GM23338 (cell line): ENCODE measurements at regions not wholly inside any gene's neighbourhood (a gene's known extent, or its start where the extent isn't known, plus 50 kb on each side); places are given as distances from the start of the nearest gene placed in this dataset.

Source experiments
- ATAC-seq: fragments of 200-7000 bp; cut with Tn5 transposase; 3 replicates; pipeline ENCODE4 v1.9.1; 2020
- DNase-seq: peaks from one replicate; pipeline ENCODE4 v3.0.0-alpha.2; 2015; ENCODE audit warnings: low spot score
- H2AFZ ChIP-seq: fragments of 200-600 bp; sonication (generic); 2 replicates; pipeline ENCODE4 v1.8.0; 2016; ENCODE audit warnings: antibody characterized with exemption, mild to moderate bottlenecking, moderate library complexity
- H3F3A ChIP-seq: fragments of 200-600 bp; sonication (generic); replicated peaks from 2 replicates; pipeline ENCODE4 v1.8.0; 2017; ENCODE audit warnings: antibody characterized with exemption, mixed run types, low read depth
- H3K27ac ChIP-seq: fragments of 200-600 bp; sonication (generic); 2 replicates; pipeline ENCODE4 v1.6.1; 2016; ENCODE audit warnings: low read depth
- H3K27me3 ChIP-seq: fragments of 200-600 bp; sonication (generic); 2 replicates; pipeline ENCODE4 v1.8.0; 2016; ENCODE audit warnings: mild to moderate bottlenecking, mixed run types, moderate library complexity; ENCODE audit not compliant: insufficient read depth
- H3K36me3 ChIP-seq: fragments of 200-600 bp; sonication (generic); 2 replicates; pipeline ENCODE4 v1.8.0; 2016; ENCODE audit warnings: mild to moderate bottlenecking; ENCODE audit not compliant: insufficient read depth
- H3K4me1 ChIP-seq: fragments of 200-600 bp; sonication (generic); 2 replicates; pipeline ENCODE4 v1.8.0; 2016; ENCODE audit warnings: mild to moderate bottlenecking, moderate library complexity; ENCODE audit not compliant: insufficient read depth
- H3K4me2 ChIP-seq: fragments of 200-600 bp; sonication (generic); 2 replicates; pipeline ENCODE4 v1.7.1; 2017; ENCODE audit warnings: mixed run types
- H3K4me3 ChIP-seq: fragments of 200-600 bp; sonication (generic); 2 replicates; pipeline ENCODE4 v1.6.1; 2016; ENCODE audit warnings: mixed run types
- H3K79me2 ChIP-seq: fragments of 200-600 bp; sonication (generic); replicated peaks from 2 replicates; pipeline ENCODE4 v1.8.0; 2017; ENCODE audit warnings: mild to moderate bottlenecking; ENCODE audit not compliant: insufficient read depth
- H3K9me2 ChIP-seq: fragments of 200-600 bp; sonication (generic); 2 replicates; pipeline ENCODE4 v1.8.0; 2017; ENCODE audit not compliant: insufficient read depth
- H4K20me1 ChIP-seq: fragments of 200-600 bp; sonication (generic); replicated peaks from 2 replicates; pipeline ENCODE4 v1.8.0; 2017; ENCODE audit warnings: mild to moderate bottlenecking; ENCODE audit not compliant: insufficient read depth
- H3K27ac Mint-ChIP-seq: 2 replicates; pipeline ENCODE4 v1.8.0; 2020; ENCODE audit warnings: inconsistent platforms, mild to moderate bottlenecking, moderate library complexity, mixed read lengths
- H3K27me3 Mint-ChIP-seq: 3 replicates; pipeline ENCODE4 v1.8.0; 2022; ENCODE audit warnings: low read depth, mild to moderate bottlenecking, moderate library complexity, mixed read lengths, inconsistent platforms; ENCODE audit not compliant: insufficient read depth, poor library complexity
- H3K36me3 Mint-ChIP-seq: 3 replicates; pipeline ENCODE4 v1.8.0; 2021; ENCODE audit warnings: low read depth, mild to moderate bottlenecking, inconsistent platforms, moderate library complexity, mixed read lengths
- H3K4me1 Mint-ChIP-seq: 3 replicates; pipeline ENCODE4 v1.8.0; 2020; ENCODE audit warnings: mild to moderate bottlenecking, inconsistent platforms, mixed read lengths
- H3K4me3 Mint-ChIP-seq: 3 replicates; pipeline ENCODE4 v1.8.0; 2021; ENCODE audit warnings: moderate library complexity, mild to moderate bottlenecking, inconsistent platforms, mixed read lengths
- H3K9me3 Mint-ChIP-seq: 3 replicates; pipeline ENCODE4 v1.8.0; 2020; ENCODE audit warnings: moderate library complexity, mild to moderate bottlenecking, inconsistent platforms, mixed read lengths
- CREB1 ChIP-seq: fragments of 250-450 bp; sonication (Bioruptor Pico); IDR thresholded peaks from 2 replicates; pipeline ENCODE4 v1.5.0; 2020; ENCODE audit warnings: low read depth, mild to moderate bottlenecking, moderate library complexity
- EZH2 ChIP-seq: fragments of 200-600 bp; sonication (generic); IDR thresholded peaks from one replicate; pipeline ENCODE4 v1.8.0; 2017; ENCODE audit warnings: antibody characterized with exemption, mild to moderate bottlenecking, low read depth; ENCODE audit not compliant: unreplicated experiment
- EZH2phosphoT487 ChIP-seq: fragments of 200-600 bp; sonication (generic); IDR thresholded peaks from one replicate; pipeline ENCODE4 v1.8.1; 2018; ENCODE audit warnings: antibody characterized with exemption; ENCODE audit not compliant: unreplicated experiment
- JUNB ChIP-seq: IDR thresholded peaks from one replicate; pipeline ENCODE4 v1.6.1; 2016; ENCODE audit warnings: antibody characterized with exemption; ENCODE audit not compliant: unreplicated experiment
- NANOG ChIP-seq: IDR thresholded peaks from 2 replicates; pipeline ENCODE4 v1.6.1; 2016; ENCODE audit warnings: antibody characterized with exemption, borderline replicate concordance
- POLR2AphosphoS5 ChIP-seq: IDR thresholded peaks from 2 replicates; pipeline ENCODE4 v1.6.1; 2016; ENCODE audit warnings: antibody characterized with exemption, low read depth
- STAT1 ChIP-seq: IDR thresholded peaks from one replicate; pipeline ENCODE4 v1.6.1; 2016; ENCODE audit warnings: antibody characterized with exemption; ENCODE audit not compliant: unreplicated experiment
- ZNF114 ChIP-seq: fragments of 250-450 bp; sonication (Bioruptor Pico); IDR thresholded peaks from 2 replicates; pipeline ENCODE4 v1.5.0; 2020; ENCODE audit warnings: mild to moderate bottlenecking, moderate library complexity
- ZNF331 ChIP-seq: fragments of 250-450 bp; sonication (Bioruptor Pico); IDR thresholded peaks from 2 replicates; pipeline ENCODE4 v1.5.0; 2020; ENCODE audit warnings: low read depth, mild to moderate bottlenecking, moderate library complexity
- TF ChIP-seq, protein P1 (sequence below): IDR thresholded peaks from one replicate; pipeline ENCODE4 v1.6.1; 2018; ENCODE audit warnings: antibody characterized with exemption; ENCODE audit not compliant: unreplicated experiment
- TF ChIP-seq, protein P2 (sequence below): IDR thresholded peaks from 2 replicates; pipeline ENCODE4 v1.6.1; 2016; ENCODE audit warnings: antibody characterized with exemption
- TF ChIP-seq, protein P3 (sequence below): fragments of 250-450 bp; sonication (Bioruptor Pico); IDR thresholded peaks from 2 replicates; pipeline ENCODE4 v1.5.0; 2020; ENCODE audit warnings: mild to moderate bottlenecking, moderate library complexity
- TF ChIP-seq, protein P4 (sequence below), 2 experiments: fragments of 200-600 bp in 1 of 2; sonication (generic) in 1 of 2; conservative IDR thresholded peaks; 2 replicates each; pipeline versions ENCODE4 v1.5.1 to v1.6.1; 2016 to 2017; ENCODE audit warnings: antibody characterized with exemption in 2 of 2, low read depth in 2 of 2, mild to moderate bottlenecking in 2 of 2, moderate library complexity in 1 of 2

DNA sequence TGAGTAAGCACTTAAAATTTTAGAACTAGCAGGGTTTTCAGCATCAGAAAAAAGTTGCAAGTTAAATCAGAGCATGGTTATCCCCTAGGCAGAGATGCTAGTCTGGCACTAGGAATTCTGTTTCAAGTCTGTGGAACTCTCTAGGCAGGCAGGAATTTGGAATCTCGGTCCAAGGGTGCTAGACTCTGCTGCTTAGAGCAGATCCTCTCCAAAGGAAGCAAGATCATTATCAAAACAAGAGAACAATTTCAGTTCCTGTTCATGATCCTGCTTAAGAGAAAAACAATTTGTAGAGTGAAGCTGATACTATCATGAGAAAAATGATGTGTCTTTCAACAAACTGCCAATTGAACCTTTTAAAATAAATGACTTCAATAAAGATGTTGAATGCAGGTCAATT lies 420.7 kb downstream of the KIF4B start:
- no peak for ATAC-seq
- Histone ChIP-seq H3K9me2 (peaks cover 17% of the 10 kb centered on the region), H2AFZ (no peak overlapping the region), H4K20me1 (no peaks in the 10 kb centered on the region), H3K4me2 (no peak overlapping the region), H3K36me3 (no peaks in the 10 kb centered on the region), H3K79me2 (no peaks in the 10 kb centered on the region), H3K4me3 (no peak overlapping the region), H3K27ac (no peak overlapping the region), H3K4me1 (no peaks in the 10 kb centered on the region), H3F3A (no peaks in the 10 kb centered on the region), H3K27me3 (no peaks in the 10 kb centered on the region)
- Mint-ChIP-seq H3K4me3 (no peak overlapping the region), H3K27ac (no peak overlapping the region), H3K9me3 (peaks cover 9% of the 10 kb centered on the region), H3K36me3 (no peaks in the 10 kb centered on the region), H3K4me1 (no peaks in the 10 kb centered on the region; the same call in 2 of the 3 replicates), H3K27me3 (no peaks in the 10 kb centered on the region)
- TF ChIP-seq CREB1 (CRISPR knock-in tag) (no peak), EZH2 (no peak), JUNB (no peak), STAT1 (no peak), EZH2phosphoT487 (no peak), NANOG (no peak), ZNF331 (CRISPR knock-in tag) (no peak), POLR2AphosphoS5 (no peak), ZNF114 (CRISPR knock-in tag) (no peak)
- TF ChIP-seq, protein P1, sequence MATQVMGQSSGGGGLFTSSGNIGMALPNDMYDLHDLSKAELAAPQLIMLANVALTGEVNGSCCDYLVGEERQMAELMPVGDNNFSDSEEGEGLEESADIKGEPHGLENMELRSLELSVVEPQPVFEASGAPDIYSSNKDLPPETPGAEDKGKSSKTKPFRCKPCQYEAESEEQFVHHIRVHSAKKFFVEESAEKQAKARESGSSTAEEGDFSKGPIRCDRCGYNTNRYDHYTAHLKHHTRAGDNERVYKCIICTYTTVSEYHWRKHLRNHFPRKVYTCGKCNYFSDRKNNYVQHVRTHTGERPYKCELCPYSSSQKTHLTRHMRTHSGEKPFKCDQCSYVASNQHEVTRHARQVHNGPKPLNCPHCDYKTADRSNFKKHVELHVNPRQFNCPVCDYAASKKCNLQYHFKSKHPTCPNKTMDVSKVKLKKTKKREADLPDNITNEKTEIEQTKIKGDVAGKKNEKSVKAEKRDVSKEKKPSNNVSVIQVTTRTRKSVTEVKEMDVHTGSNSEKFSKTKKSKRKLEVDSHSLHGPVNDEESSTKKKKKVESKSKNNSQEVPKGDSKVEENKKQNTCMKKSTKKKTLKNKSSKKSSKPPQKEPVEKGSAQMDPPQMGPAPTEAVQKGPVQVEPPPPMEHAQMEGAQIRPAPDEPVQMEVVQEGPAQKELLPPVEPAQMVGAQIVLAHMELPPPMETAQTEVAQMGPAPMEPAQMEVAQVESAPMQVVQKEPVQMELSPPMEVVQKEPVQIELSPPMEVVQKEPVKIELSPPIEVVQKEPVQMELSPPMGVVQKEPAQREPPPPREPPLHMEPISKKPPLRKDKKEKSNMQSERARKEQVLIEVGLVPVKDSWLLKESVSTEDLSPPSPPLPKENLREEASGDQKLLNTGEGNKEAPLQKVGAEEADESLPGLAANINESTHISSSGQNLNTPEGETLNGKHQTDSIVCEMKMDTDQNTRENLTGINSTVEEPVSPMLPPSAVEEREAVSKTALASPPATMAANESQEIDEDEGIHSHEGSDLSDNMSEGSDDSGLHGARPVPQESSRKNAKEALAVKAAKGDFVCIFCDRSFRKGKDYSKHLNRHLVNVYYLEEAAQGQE: no peak
- TF ChIP-seq, protein P2, sequence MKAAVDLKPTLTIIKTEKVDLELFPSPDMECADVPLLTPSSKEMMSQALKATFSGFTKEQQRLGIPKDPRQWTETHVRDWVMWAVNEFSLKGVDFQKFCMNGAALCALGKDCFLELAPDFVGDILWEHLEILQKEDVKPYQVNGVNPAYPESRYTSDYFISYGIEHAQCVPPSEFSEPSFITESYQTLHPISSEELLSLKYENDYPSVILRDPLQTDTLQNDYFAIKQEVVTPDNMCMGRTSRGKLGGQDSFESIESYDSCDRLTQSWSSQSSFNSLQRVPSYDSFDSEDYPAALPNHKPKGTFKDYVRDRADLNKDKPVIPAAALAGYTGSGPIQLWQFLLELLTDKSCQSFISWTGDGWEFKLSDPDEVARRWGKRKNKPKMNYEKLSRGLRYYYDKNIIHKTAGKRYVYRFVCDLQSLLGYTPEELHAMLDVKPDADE: no peak
- TF ChIP-seq, protein P3, sequence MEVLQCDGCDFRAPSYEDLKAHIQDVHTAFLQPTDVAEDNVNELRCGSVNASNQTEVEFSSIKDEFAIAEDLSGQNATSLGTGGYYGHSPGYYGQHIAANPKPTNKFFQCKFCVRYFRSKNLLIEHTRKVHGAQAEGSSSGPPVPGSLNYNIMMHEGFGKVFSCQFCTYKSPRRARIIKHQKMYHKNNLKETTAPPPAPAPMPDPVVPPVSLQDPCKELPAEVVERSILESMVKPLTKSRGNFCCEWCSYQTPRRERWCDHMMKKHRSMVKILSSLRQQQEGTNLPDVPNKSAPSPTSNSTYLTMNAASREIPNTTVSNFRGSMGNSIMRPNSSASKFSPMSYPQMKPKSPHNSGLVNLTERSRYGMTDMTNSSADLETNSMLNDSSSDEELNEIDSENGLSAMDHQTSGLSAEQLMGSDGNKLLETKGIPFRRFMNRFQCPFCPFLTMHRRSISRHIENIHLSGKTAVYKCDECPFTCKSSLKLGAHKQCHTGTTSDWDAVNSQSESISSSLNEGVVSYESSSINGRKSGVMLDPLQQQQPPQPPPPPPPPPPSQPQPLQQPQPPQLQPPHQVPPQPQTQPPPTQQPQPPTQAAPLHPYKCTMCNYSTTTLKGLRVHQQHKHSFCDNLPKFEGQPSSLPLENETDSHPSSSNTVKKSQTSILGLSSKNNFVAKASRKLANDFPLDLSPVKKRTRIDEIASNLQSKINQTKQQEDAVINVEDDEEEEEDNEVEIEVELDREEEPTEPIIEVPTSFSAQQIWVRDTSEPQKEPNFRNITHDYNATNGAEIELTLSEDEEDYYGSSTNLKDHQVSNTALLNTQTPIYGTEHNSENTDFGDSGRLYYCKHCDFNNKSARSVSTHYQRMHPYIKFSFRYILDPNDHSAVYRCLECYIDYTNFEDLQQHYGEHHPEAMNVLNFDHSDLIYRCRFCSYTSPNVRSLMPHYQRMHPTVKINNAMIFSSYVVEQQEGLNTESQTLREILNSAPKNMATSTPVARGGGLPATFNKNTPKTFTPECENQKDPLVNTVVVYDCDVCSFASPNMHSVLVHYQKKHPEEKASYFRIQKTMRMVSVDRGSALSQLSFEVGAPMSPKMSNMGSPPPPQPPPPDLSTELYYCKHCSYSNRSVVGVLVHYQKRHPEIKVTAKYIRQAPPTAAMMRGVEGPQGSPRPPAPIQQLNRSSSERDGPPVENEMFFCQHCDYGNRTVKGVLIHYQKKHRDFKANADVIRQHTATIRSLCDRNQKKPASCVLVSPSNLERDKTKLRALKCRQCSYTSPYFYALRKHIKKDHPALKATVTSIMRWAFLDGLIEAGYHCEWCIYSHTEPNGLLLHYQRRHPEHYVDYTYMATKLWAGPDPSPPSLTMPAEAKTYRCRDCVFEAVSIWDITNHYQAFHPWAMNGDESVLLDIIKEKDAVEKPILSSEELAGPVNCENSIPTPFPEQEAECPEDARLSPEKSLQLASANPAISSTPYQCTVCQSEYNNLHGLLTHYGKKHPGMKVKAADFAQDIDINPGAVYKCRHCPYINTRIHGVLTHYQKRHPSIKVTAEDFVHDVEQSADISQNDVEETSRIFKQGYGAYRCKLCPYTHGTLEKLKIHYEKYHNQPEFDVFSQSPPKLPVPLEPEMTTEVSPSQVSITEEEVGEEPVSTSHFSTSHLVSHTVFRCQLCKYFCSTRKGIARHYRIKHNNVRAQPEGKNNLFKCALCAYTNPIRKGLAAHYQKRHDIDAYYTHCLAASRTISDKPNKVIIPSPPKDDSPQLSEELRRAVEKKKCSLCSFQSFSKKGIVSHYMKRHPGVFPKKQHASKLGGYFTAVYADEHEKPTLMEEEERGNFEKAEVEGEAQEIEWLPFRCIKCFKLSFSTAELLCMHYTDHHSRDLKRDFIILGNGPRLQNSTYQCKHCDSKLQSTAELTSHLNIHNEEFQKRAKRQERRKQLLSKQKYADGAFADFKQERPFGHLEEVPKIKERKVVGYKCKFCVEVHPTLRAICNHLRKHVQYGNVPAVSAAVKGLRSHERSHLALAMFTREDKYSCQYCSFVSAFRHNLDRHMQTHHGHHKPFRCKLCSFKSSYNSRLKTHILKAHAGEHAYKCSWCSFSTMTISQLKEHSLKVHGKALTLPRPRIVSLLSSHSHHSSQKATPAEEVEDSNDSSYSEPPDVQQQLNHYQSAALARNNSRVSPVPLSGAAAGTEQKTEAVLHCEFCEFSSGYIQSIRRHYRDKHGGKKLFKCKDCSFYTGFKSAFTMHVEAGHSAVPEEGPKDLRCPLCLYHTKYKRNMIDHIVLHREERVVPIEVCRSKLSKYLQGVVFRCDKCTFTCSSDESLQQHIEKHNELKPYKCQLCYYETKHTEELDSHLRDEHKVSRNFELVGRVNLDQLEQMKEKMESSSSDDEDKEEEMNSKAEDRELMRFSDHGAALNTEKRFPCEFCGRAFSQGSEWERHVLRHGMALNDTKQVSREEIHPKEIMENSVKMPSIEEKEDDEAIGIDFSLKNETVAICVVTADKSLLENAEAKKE (CRISPR knock-in tag): no peak
- TF ChIP-seq, protein P4, sequence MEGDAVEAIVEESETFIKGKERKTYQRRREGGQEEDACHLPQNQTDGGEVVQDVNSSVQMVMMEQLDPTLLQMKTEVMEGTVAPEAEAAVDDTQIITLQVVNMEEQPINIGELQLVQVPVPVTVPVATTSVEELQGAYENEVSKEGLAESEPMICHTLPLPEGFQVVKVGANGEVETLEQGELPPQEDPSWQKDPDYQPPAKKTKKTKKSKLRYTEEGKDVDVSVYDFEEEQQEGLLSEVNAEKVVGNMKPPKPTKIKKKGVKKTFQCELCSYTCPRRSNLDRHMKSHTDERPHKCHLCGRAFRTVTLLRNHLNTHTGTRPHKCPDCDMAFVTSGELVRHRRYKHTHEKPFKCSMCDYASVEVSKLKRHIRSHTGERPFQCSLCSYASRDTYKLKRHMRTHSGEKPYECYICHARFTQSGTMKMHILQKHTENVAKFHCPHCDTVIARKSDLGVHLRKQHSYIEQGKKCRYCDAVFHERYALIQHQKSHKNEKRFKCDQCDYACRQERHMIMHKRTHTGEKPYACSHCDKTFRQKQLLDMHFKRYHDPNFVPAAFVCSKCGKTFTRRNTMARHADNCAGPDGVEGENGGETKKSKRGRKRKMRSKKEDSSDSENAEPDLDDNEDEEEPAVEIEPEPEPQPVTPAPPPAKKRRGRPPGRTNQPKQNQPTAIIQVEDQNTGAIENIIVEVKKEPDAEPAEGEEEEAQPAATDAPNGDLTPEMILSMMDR (conservative IDR thresholded peaks at IDR 0.05; ENCODE audit: low read depth in 2 of 2): no peak
- DNase-seq: no peak
